GM21515 (cell line): ENCODE measurements at regions not wholly inside any gene's neighbourhood (a gene's known extent, or its start where the extent isn't known, plus 50 kb on each side); places are given as distances from the start of the nearest gene placed in this dataset.
"Not testable (repeated sequence)": the region's sequence is repeated elsewhere in the genome, so short reads cannot be mapped to it uniquely, and the experiment has no call there.

Source experiments
- ATAC-seq: cut with Tn5 transposase; IDR thresholded peaks from one replicate; pipeline ENCODE4 v1.9.1; 2021; ENCODE audit not compliant: unreplicated experiment

DNA sequence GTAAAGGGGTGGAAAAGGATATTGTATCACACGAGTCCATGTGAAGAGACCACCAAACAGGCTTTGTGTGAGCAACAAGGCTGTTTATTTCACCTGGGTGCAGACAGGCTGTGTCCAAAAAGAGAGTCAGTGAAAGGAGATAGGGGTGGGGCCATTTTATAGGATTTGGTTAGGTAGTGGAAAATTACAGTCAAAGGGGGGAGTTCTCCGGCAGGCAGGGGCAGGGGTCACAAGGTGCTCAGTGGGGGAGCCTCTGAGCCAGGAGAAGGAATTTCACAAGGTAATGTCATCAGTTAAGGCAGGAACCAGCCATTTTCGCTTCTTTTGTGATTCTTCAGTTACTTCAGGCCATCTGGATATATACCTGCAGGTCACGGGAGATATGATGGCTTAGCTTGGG lies 104.7 kb upstream of the SPATS2L start:
- not testable (repeated sequence) for ATAC-seq

DNA sequence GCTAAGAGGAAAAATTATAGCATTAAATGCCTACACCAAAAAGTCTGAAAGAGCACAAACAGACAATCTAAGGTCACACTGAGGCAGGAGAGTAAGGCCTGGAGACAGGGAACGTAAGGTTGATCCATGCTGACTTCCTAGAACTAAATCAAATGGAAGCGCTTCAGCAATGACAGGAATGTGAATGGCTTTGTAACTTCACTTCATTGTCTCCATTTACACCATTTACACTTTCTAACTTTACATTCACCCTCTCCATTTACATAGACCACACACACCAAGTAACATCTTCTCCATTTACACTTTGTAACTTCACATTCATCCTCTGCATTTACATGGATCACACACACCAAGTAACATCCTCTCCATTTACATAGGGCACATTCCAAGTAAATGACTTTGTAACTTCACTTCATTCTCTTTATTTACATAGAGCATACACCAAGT lies 103.1 kb upstream of the SPATS2L start:
- no peak for ATAC-seq

DNA sequence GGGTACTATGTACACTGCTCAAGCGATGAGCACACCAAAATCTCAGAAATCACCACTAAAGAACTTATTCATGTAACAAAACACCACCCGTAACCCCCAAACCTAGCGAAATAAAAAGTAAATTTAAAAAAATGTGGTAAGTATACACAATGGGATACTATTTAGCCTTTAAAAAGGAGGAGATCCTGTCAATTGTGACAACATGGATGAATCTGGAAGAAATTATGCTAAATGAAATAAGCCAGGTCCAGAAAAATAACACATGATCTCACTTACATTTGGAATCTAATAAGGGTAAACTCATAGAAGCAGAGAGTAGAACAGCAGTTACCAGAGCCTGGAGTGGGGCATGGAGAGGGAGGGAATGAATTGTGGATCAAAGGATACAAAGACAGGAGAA lies 98.5 kb upstream of the SPATS2L start:
- ATAC-seq: no peak

DNA sequence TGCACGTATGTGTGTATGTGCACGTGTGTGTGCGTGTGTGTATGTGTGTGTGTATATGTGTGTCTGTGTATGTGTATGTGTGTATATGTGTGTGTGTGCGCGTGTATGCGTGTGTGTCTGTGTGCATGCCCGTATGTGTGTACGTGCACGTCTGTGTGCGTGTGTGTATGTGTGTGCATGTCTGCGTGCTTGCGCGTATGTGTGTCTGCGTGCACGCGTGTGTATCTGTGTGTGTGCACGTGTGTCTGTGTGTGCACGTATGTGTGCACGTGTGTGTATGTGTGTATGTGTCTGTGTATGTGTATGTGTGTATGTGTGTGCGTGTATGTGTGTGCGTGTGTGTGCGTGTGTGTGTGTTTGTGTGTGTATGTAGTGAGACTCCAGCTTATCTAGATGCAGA lies 97.5 kb upstream of the SPATS2L start:
- ATAC-seq: no peak

DNA sequence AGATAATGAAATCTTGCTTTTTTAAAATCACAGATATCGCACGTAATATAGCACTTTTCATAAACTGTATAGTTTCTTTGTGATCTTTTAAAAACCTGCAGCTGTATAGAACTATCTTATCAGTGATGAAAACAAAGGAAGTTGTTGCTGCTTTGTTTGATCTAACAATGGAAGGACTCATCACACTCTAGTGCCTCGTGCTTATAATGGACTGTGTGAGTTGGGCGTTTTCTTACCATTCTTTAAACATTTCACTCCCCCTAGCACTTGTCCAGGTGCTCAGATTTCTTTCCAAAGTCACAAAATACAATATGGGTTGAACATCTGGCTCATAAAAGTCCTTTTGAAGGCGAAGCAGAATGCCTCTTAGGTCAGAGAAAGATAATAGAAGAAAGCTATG lies 94.8 kb upstream of the SPATS2L start:
- ATAC-seq: no peak

DNA sequence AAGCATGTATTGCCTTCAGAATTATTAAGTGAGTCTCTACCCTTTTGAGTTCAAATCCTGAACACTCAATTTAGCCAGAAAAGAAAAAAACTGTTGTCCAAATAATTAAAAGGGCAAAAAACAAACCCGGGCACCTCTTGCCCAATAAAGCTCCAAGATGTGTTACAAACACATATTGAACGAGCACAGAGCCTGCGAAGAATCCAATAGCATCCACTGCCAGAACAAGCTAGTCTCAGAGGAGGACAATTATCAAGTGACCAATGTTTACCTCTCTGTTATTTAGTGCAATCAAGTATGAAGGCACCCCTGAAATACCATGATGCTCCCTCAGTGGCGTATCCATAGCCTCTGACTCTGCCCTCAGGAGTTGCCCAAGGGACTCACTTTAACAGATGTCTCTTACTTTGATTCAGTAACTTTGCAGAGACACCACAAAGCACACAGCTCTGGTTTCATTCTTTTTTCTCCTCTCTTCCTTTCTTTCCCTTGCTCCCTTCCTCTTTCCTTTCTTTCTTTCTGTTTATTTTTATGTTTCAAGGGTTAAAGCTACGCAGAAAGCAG lies 93.5 kb upstream of the SPATS2L start:
- ATAC-seq: no peak

DNA sequence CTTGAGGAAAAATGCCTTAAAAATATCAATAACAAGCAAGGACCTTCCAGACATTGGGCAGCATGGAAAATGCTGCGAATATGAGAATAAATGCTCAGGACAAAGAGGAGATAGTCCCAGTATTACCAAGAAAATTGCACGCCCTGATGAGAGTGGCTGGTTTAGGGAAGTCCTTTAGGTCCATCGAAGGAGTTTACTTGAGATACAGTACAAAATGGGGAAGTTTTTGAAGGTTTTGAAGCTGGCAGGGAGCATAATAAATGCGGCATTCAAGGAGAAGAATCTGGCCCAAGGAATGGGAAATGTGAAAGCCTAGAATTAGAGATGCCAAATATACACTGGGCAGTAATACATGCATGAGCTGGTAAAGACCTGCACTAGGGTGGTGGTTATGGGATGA lies 90.2 kb upstream of the SPATS2L start:
- no peak for ATAC-seq

DNA sequence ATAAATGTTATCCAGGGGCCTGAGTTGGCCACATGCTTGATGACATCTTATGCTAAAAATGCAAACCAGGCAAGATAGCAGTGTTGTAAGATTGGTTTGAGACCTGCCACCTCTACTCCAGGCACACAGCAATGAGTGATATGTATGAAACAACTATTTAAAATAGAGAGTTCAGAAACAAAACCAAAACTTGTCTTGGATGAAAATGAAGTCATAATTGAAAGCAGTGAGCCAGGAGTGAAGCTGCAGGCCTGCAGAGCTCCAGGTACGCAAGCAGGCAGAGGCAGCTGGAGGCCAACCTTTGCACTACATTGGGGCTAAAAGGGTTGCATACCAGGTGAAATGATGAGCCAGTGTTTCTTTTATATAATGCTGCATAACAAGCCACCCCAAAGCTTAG lies 89.2 kb upstream of the SPATS2L start:
- ATAC-seq: no peak

DNA sequence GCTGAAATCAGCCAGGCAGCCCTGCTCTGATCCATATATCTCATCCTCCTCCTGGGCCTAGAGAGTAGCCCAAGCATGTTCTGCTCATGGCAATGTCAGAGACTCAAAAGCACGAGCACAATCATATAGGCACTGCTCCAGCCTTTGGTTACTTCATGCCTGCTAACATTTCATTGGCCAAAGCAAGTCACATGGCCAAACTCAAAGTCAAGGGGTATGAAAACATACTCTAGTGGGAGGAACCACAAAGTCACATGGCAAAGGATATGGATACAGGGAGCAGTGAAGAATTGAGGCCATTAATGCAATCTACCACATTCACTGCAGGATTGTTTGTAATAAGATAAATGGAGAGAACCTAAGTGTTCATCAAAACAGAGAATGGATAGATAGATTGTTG lies 87.8 kb upstream of the SPATS2L start:
- no peak for ATAC-seq

DNA sequence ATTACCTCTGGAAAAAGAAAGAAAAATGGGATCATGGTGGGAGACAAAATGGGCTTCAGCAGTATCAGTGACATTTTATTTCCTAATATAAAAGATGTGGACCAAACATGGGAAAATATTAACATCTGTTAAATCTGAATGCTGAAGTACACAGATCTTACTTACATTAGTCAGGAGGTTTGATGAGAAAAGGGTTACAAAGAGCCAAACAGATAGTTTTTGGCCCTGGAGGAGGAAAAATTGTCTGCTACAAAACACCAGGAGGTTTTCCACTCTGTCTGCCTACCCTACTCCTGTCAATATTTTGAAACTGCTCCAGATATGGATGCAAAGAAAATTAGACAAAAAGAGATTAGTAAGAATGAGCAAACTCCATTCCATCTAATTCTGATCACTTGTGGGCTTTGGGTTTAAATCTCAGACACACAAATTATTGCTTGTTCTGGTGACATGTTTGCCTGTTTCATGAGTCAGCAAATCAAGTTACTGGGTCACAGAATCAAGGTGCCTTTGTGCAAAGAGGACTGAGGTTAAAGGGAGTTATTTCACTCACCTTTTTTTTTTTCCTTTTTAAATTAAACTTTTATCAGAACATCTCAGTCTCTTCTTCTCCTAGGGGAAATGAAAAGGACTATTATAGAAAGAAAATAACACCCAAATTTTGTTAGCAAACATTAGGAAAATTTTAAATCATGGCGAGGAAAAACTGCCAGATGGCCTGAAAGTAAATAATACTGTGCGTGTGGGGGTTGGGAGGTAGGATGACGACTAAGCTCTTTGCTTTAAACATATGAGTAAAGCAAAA lies 87.0 kb upstream of the SPATS2L start:
- ATAC-seq: no peak

DNA sequence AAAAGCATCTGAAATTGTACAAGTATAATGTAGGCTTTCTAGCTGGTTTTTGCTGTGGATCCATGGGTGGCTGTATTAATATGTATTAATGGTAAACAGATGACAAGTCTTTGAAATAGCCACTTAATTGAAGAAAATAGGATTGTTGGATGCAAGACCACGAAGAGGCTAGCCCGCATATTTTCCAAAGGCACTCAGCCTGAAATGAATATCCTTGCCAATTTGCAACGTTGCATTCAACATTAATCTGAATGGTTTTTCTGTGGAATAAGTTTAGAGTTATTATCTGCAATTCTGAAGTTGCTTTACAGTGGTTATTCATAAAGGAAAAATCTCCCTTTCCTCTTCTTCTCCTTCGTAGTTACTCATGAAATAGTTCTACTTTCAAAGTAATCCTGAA lies 86.2 kb upstream of the SPATS2L start:
- ATAC-seq: no peak

DNA sequence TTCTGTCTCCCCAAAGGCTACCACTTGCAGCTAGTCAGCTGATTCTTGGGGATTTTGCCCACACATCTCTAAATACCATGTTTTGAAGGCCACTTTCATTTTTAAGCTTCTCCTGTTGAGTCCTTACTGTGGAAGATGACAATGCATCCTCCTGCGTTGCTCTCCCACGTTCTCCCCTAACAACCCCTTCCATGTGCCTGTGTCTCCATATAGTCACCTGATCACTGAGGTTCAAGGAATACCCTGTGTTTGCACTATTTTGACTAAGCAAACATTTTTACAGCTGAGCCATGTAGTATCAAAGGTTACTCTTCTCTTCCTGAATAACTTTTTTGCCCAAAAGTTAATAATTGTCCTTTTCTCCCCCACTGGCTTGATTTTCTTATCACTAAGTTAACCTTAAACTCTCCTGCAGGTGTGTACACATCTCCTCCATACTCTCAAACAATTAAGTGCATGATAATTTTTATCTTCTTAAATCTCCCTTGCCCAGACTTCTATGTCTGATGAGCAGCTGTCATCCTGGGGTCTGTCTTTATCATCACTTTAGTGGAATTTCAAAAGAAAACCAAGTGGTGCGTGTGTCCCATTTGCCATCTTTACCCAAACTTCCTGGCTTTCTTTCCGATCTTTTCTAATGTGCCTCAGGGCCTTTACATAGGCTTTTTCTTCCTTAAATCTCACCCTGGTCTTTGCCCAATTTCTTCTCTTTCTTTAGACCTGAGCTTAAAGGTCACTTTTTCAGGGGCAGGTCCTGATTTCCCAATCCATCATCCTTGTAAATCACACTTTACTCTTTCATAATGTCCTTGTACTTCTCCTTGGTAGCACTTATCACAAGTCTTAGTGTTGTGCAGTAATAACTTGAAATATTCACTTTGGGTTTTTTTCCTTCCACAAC lies 85.2 kb upstream of the SPATS2L start:
- no peak for ATAC-seq

DNA sequence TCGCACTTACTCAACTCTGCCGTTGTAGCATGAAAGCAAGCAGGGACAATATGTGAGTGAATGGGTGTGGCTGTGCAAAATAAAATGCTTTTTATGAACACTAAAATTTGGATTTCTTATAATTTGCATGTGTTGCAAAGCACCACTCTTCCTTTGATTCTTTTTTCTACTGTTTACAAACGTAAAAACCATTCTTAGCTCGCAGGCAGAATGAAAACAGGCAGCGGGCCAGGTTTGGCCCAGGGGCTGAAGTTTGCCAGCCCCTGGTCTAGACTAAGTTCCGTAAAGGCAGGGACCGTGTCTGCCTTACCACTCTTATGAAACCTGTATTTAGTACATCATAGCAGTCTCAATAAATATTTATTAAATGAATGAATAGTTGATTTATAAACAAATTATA lies 83.7 kb upstream of the SPATS2L start:
- ATAC-seq: no peak

DNA sequence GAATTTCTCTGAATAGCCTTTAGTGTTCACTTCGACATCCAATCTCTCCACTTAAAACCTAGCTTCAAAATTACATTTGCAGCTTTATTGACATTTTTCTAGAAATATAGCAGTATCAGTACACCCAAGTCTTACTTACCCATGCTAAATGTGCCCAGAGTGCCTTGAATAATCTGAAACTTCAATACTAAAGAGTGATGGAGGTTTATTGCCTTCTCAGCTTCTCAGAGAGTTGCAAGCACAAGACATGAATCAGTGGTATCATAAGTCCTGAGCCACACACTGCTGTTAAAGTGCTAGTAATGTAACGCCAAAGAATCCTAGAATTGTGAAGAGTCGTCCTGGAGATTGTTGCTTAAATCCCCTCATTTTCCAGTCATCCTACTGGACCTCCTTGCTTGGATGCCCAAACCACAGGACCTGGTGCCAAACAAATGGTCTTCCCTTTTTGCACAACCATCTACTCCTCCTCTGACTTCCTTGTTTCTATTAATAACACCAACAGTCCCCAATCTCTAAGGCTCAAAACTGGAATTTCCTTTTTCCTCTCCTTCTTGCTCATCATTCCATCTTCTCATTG lies 83.2 kb upstream of the SPATS2L start:
- no peak for ATAC-seq

DNA sequence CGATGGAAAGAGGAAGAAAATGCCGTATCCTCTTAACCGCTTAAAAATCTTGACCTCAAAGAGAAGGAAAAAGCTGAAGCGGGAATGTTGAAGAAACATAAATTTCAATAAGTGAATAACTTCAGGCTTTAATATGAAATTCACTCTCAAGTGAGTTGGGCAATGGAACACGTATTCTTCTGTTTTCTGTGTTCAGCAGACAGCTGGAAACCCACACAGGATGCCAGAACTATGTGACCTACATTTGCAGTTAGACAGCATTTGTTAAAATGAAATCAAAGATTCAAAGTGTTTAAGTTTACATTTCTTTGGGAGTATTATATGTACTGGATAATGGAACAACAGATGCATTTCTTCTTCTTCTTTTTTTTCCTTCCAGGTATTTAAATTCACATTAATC lies 80.5 kb upstream of the SPATS2L start:
- no peak for ATAC-seq

DNA sequence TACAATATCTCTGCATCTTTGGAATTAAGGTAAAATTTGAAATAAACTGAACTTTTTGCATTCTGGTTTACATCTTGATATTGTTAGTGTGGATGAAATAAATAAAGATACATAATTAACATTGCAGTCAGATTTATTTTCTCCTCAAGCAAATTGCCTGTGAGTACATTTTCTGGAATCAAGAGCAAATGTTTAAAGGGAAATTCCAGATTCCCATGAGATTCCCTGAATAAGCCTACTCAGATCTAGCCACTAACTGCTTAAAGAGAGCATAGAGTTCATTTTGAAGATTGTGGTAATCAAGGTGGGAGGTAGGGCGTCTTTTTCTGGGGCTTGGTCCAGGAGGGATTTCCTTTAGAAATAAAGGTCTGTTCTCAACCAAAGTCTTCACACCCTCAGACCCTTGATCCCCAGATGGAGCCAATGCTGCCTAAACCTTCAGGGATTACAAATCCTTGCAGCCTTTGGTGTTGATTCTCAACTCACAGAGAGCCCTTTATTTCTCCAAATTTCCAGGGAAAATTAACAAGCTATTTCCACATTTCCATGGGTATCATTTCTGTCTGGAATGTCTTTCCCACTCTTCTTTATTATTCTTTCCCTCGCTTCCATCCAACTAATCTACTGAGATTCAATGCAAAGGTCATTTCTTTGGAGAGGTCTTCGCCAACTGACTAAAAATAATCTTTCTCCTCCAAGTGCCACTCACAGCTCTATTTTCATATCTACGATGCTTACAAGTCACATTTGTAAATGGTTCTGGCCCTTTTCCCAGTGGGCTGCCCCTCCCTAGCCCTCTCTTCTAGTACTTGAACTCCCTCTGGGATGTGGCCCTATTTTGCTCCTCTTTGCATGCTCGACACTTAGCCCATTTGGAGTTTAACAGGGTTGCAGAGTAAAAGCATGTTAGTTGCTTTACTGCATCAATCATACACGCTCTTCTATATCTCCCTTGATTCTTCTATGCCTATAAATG lies 79.8 kb upstream of the SPATS2L start:
- ATAC-seq: no peak

DNA sequence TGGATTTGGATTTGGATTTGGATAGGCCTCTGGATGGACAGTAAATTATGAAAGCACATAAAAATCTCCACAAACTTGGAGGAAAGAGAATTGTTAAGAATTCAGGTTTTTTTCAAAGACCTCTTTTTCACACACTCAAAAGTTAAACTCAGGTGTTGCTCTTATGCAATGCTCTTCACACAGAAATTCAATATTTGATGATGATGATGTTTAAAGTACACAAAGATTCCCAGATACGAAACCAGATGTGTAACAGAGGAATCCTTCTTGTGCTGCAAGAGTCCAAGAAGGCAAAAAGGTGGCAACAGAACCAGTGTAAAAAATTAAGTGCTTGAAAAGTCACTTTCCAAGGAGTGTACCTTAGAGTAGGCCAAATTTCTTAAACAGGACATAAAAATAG lies 75.8 kb upstream of the SPATS2L start:
- ATAC-seq: no peak

DNA sequence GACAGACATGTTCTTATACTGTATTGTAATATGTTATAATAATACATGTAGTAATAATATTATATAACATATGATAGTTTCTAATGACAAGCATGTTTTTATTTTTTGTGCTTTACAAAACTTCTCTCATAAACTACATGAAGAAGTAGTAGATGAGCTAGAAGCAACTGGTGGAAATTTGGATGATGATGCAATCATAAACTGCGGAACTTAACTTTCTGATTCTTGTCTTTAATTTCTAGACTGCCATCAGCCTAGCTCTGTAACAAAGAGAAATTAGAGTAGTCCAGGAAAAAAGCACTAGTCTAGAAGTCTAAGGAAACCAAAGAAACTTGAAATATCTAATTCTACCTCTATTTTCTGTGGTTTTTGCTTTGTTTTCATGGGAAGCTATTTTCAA lies 71.0 kb upstream of the SPATS2L start:
- ATAC-seq: no peak

DNA sequence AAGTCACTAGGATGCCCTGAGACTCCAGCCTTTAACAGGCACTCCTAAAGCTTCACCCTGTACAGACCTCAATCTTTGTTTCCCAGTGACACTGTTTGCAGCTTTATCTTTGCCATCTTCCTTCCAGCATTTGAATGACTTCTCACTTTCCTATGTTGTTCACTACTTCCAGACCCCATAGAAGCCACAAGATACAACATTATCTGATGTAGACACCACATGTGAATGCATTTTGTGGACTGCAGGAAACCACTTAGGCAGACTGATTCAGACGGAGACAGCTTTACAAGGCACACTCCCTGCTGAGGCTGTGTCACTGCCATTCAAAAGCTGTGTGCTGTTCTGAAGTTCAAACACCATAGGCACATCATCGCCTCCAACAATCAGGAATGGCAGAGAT lies 67.3 kb upstream of the SPATS2L start:
- no peak for ATAC-seq

DNA sequence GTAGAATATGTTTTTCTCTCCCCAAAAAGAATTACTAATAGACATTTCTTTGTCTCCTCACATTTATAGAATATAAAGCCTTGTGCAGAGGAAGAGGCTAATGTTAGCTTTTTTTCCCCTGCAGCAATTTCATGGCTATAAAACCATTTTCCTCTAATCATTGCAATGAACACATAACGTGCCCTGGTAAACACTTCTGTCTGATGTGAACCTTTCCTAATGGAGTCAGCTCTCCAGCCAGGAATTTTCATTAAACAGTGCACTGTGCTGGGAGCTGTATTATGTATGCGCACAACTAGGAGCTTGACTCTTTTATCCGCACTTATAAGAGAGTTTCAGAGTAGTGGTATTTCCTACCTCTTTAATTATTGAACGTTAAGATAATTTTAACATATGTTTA lies 63.9 kb upstream of the SPATS2L start:
- ATAC-seq: no peak
